ENCODE measurements at regions not wholly inside any gene's neighbourhood (a gene's known extent, or its start where the extent isn't known, plus 50 kb on each side); places are given as distances from the start of the nearest gene placed in this dataset.

GRCh38 chr14:83312511-83312910 is 1778.9 kb upstream of the SEL1L start:
- Mint-ChIP-seq H3K27me3 (ENCODE audit: low read depth) (no peaks in the 10 kb centered on the region), H3K36me3 (no peaks in the 10 kb centered on the region), H3K4me1 (no peaks in the 10 kb centered on the region), H3K27ac (no peak overlapping the region), H3K9me3 (peaks cover 6% of the 10 kb centered on the region; the same call in 1 of the 2 replicates), H3K4me3 (no peak overlapping the region)
- ATAC-seq (no peak), DNase-seq (ENCODE audit: low spot score) (no peak)
- ChIA-PET POLR2A (no interaction called here), CTCF (no interaction called here)
- TF ChIP-seq TEAD1 (CRISPR knock-in tag; IDR thresholded peaks at IDR 0.05) (no peak), GTF2I (CRISPR knock-in tag; conservative IDR thresholded peaks at IDR 0.05) (no peak), NR2C2 (CRISPR knock-in tag; IDR thresholded peaks at IDR 0.05) (no peak), ELF4 (CRISPR knock-in tag; IDR thresholded peaks at IDR 0.05; ENCODE audit: low read depth) (no peak), ATF3 (CRISPR knock-in tag; conservative IDR thresholded peaks at IDR 0.05) (no peak), ATF2 (CRISPR knock-in tag; IDR thresholded peaks at IDR 0.05; ENCODE audit: borderline replicate concordance, low read depth) (no peak), CTCF (IDR thresholded peaks at IDR 0.05) (no peak)

- no peak for DNase-seq (ENCODE audit: low spot score)
- Mint-ChIP-seq H3K27me3 (ENCODE audit: low read depth) (no peaks in the 10 kb centered on the region), H3K4me1 (peaks cover 14% of the 10 kb centered on the region), H3K36me3 (no peaks in the 10 kb centered on the region), H3K4me3 (no peak overlapping the region), H3K9me3 (peaks cover 3% of the 10 kb centered on the region; the same call in 1 of the 2 replicates), H3K27ac (no peak overlapping the region)
- POLR2A ChIA-PET = no interaction called here
- ATAC-seq = no peak
- CTCF ChIA-PET = no interaction called here
- TF ChIP-seq ATF2 (CRISPR knock-in tag; IDR thresholded peaks at IDR 0.05; ENCODE audit: borderline replicate concordance, low read depth) (no peak), CDX4 (CRISPR knock-in tag; IDR thresholded peaks at IDR 0.05; ENCODE audit: borderline replicate concordance) (no peak), ZSCAN18 (CRISPR knock-in tag; IDR thresholded peaks at IDR 0.05) (no peak), ATF1 (CRISPR knock-in tag; IDR thresholded peaks at IDR 0.05) (no peak), FOXJ3 (CRISPR knock-in tag; IDR thresholded peaks at IDR 0.05; ENCODE audit: borderline replicate concordance) (no peak), ZNF532 (CRISPR knock-in tag; IDR thresholded peaks at IDR 0.05; ENCODE audit: borderline replicate concordance) (no peak), ELF4 (CRISPR knock-in tag; IDR thresholded peaks at IDR 0.05; ENCODE audit: low read depth) (no peak), ARID4B (CRISPR knock-in tag; IDR thresholded peaks at IDR 0.05; ENCODE audit: borderline replicate concordance) (no peak), NR3C1 (CRISPR knock-in tag; conservative IDR thresholded peaks at IDR 0.05; ENCODE audit: low read depth) (no peak), SMAD4 (CRISPR knock-in tag; IDR thresholded peaks at IDR 0.05) (no peak), ZNF219 (CRISPR knock-in tag; IDR thresholded peaks at IDR 0.05; ENCODE audit: borderline replicate concordance) (no peak), IRF2 (CRISPR knock-in tag; IDR thresholded peaks at IDR 0.05; ENCODE audit: borderline replicate concordance, low read depth) (no peak)
Measured at GRCh38 chr14:83314764-83315163, 1781.1 kb upstream of the SEL1L start.

Measured in WTC11 (cell line).